AML-193 (cell line): ENCODE measurements at regions not wholly inside any gene's neighbourhood (a gene's known extent, or its start where the extent isn't known, plus 50 kb on each side); places are given as distances from the start of the nearest gene placed in this dataset.

Experiments
- DNase-seq, 2 experiments: peaks; one replicate each; lab custom pipeline; 2025; lab: John Stamatoyannopoulos, UW

DNA sequence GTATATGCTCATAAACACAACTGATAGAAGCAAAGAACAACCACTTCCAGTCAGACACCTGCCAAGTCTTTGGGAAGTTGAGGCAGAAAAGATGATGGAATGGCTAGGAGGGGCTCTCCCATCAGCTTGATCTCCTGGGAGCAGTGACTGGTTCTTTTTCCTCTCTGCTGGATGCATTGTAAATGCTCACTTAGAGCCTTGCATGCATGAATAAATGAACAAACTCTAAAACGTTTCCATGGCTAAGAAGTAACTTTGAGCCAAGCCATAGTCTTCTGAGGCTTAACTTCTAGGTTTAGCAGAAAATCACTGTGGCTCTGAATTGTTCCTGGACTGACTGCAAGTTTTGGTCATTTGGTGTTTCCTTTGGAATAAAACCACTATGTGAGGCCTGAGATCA, 166.4 kb upstream of the CITED2 start:
- no peak for DNase-seq

DNA sequence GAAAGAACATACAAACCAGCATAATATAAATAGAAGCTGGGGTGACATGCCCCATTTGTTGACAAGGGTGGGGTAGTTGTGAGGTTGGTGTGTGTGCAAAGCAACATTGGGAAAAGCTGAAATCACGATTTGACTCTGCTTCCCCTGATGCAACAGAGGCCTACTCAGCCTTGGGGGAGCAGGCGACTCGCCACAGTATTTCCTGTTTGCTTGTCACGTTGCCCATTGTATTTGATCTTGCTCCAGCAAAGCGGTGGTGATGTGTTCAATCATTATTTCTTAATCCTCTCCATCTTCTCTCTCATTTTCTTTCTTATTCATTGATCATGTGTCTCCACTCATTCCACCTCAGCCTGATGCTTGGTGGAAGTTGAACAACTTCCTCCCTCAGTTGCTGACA, 165.8 kb upstream of the CITED2 start:
- peak; percentile 72 to 75 for DNase-seq

DNA sequence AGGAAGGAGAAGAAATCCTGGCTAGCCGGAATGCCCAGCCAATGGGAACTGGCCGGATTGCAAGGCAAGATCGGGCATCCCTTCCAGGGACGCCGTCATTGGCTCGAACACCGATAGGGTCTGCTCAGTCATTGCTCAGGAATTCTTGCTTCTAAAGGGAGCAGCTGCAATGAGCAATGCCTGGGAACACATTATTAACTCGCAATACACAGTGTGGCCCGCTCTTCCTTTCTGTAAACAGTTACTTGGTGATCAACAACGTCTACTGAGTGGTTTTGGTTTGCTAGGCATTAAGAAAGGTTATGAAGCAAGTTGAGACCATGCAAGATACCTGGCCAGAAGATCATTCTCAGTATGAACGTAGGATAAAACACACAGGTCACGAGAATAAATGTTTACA, 165.4 kb upstream of the CITED2 start:
- DNase-seq = no peak

DNA sequence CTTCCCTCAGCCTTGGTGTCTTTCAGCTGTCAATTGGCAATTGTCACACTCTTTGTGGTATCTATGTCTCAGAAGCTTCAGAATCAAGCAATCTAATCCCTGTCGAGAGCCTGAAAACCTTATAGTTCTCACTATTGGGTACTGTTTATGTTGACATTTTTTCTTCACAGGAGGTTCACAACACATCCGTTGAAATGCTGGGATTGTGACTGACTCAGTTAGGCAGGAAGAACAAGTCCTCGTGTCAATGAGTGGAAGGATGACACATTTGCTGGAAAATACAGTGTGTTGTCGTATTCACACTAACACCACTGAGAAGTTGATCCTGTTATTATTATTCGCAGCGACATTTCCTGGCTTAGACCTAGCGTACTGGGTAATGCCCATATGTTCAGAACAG, 163.9 kb upstream of the CITED2 start:
- no peak for DNase-seq

DNA sequence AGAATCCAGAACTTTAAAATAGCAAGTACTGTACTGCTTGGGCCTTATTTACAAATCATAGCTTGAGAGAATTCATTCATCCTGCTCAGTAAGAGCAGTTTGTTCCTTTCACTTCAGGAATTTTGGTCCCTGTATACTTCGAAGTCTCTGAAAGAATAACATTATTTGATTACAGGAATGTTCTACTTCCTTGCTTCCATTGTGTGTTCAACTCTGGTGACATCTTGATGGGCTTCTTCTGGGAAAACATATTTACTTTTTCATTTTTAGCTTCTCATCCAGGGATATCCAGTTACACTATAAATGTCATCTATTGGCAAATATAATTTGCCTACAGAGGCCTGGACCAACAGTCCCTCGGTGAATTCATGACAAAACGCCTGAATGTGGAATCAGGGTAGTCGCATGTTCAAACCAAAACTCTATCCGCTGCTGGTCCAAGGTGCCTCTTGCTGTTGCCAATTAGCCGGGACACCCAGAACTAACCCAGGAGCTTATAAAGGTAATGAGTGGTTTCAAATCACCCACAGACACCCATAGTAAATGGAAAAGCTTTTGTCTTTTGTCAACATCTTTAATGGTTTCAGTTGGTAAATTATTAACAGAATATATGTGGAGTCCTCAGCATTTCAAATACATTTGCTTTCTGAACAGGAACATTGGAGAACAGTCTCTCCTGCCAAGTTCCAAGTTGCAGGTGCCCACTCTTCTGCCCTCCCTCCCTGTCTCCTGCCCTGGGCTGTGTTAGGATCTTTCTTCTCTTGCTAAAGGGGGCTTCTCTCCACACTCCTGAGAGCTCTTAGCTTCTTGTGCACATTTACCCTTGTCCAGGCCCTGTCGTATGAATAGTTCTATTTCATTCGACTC, 162.5 kb upstream of the CITED2 start:
- DNase-seq = no peak

DNA sequence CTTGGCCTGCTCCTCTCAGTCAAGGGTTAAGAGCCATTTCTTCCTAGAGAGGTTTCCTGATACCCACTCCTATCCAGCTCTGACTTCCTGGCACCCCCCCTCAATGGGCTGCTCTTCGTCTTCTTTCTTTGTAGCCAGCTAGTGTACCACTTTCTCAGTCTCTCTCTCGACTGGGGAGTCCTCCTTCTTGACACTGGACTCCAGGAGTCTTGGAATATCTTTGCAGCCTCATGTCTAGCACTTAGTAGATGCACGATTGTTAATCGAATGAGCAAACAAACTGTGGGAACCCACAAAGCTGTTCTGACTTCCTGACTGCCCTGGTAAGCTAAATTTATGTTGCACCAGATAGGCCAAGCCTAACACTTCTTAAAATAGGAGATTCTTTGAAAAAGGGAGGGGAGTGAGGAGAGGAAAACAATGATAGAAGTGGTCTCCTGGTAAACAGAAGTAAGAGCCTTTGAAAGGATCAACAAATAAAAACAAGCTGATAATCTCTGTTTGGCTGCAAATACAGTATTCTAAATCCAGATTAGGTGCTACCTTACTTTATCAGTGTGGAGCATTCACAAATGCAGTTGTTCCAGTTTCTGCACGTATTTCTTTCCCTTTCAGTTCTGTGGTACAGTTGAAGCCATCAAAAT, 160.1 kb upstream of the CITED2 start:
- DNase-seq = peak; percentile 40 to 52

DNA sequence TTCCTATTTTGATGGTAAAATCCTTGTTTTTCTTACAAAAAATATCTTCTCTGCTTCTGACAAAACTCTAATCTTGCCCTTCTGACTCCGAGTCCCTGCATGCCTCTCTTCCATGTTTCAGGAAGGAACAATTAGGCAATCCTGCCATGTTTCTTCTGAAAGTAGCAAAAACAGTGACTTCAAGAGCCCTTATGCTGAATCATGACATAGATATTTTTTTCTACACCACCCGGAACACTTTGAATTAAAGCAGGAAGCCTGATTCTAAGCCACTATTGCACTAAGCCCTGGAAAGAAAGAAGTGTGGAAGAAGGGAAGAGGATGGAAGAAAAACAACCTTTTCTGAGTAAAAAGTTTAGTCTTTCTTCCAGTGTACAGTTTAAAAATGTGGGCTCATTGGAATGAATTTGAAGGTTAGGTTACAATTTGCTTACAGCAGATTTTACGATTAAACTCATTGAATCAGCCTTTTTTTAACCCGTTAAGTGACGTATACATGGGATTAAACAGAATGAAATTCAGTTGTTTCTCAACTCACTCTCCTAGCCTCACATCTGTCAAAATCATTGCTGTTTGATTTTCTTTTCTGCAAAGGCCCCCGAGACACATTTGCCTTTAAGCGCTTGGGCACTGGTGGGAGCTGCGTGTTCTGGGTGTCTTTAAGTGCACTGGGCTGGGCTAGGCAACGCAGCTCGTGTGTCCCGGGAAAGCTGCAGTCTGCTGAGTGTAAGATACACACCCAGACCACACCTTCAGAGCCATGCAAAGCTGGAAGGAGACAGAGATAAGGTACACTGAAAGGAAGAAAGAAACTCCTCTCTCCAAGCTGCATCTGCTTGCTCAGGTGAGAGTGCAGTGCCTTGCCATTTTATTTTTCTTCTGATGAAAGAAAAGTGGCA, 159.4 kb upstream of the CITED2 start:
- peak; percentile 76 to 82 for DNase-seq

DNA sequence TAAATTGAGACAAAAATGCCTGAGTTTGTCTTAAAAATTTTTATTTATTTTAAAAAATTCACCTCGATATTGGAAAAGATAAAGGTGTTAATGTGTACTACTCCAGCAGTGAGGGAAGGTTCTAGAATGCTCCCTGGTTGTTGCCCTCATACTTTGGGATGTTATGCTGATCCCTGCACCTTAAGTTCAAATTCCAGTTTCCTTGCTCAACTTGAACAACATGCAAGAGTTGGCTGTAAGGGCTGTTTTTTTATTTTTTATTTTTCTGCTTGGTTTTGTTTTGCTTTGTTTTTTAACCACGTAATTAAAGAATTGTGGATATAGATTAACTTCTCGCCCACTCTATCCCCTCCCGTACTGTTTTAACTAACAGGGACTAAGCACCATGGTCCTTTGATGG, 158.7 kb upstream of the CITED2 start:
- no peak for DNase-seq

DNA sequence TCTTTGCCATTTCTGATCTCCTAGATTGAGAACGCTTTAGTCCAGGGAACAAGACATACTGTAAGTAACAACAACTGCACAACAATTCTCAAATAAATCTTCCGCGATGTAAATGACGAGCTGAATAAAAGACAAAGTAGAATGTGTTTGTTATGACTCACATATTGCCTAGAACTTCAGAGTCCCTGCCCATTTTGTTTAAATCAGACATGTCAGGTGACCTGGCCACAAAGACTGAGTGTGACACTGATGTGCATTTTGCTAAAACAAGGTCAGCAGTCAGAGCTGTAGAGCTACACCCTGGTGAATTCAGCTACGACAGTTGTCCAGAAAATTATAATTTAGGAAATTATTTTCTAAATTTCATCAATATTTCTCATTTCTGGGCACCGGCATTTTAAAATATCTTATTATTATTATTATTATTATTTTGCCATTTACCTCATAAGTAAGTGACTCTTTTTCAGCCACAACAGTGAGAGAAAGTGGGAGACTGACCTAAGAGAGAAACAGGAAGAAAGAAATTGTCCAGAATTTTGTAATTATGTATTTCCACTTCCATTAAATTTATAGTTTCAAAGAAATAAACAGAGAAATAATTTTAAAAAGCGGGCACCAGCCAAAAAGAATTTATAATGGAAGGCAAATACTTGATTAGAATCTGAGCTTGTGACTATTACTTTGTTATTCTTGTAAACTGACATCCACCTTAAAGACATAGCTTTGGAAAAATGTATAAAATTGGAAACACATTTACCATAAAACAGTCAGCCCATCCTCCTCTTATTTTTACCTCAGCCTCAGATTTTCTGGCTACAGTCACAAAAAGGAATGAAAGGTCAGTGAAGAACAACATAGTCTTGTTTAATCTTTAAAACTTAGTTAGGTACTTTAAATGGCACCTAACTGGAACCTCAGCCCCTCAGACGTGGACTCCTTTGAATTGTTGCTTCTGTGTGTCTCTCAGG, 157.0 kb upstream of the CITED2 start:
- peak in 1 of 2 experiments; percentile 16 for DNase-seq

DNA sequence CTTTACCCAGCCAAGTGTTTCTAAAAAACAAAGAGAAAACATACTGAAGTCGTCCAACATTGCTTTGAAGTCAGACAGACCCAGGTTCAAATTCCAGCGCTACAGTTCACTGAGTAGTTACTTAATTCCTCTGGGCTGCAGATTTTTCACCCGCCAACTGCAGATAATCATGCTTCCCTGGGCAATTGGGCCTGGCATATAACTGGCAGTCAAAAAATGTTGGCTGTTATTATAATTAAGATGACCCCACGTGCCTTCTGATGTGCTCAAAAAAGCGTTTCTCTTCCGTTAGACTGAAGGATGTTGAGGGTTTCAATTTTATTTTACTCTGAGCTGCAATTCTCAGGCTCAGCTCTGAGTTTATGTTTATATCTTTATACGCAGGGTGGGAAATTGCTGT, 156.1 kb upstream of the CITED2 start:
- no peak for DNase-seq

DNA sequence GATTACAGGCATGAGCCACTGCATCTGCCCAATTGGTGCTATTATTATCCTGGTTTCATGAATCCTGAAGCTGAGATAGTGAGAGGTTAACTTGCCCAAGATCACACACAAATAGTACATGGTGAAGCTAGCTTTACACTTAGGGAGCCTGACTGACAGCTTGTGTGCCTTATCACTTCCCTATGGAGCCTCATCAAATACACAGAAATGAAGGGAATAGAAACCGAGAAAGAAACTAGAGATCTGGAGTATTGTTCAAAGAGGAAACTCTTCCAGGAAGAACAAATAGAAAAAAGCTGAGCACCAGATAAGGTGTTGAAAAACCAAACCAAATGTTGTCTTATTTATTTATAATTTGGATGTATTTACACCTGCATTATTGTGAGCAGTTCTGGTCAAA, 155.0 kb upstream of the CITED2 start:
- DNase-seq = no peak

DNA sequence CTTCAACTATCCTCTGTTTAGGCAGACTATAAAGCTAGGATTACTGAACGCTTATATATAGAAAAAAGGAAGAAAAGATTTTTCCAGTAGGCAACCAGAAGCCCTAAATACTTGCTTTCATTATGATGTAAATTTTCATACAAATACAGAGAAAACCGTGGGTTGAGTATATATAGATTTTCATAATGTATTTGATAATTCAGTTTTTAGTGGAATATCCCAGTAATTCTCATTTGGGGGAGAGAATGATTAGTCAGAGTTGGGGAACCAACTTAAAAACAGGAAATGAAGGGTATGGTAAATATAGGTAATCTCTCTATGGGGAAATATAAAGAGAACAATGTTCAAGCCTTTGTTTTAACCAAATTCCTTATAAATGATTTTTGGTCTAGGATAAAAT, 154.0 kb upstream of the CITED2 start:
- DNase-seq = no peak

DNA sequence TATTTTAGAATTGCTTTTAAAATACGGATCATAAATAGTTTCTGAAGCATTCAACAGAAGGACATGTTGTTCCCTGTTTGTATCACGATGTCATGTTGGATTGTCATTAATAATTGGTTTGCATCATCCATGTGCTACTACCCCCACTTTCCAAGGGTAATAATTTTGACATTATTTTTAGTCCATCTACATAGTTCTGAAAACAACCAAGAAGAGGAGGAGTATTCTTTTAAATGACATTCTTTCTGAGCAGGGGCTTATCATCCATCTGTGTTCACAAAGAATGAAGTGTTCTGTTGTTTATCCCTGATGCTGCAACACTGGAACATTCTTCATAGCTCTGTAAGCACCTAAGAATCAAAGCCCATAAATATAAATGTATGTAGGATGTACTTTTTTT, 151.0 kb upstream of the CITED2 start:
- DNase-seq = no peak

DNA sequence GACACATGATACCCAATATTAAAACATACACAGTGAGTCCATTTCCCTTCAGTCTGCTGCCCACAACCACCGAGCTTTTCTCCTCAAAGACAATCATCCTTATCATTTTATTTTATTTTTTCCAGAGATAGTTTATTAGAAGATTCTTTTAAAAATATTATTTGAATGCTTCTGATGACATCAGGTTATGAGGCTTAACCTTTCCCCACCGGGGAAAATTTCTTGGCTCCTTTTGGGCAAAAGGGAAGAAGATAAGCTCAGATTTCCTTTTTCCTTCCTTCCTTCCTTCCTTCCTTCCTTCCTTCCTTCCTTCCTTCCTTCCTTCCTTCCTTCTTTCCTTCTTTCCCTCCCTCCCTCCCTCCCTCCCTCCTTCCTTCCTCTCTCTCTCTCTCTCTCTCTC, 149.5 kb upstream of the CITED2 start:
- no peak for DNase-seq

DNA sequence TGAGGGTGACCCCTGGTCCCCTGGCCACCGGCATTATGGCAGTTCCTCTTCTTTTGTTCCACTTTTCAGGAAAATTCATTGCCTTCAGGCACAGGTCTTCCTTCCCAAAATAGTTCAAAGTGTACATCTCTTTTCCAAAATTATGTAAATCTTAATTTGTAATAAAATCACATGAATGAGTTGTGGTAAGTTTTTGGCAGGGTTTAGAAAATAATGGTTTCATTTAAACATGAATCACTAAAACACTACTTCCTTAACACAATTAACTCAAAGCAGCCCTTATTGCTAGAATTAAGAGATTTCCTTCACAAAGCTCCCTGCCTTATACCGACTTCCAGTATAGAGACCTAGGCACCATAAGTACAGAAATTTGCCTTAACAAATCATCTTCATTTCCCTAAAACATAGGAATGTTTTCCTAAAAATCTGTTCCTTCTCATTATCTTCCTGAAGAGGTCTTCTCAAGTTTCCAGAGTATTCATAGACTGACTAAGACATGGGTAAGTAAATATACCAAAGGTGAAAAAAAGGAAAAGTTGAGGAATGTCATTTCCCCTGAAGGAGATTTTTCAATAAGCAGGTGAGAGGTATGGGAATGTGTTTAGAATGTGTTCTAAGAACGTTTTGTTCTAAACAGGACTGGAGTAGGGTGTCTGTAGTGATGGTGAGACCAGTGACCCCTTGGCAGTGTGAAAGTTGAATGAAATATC, 148.2 kb upstream of the CITED2 start:
- DNase-seq = no peak

DNA sequence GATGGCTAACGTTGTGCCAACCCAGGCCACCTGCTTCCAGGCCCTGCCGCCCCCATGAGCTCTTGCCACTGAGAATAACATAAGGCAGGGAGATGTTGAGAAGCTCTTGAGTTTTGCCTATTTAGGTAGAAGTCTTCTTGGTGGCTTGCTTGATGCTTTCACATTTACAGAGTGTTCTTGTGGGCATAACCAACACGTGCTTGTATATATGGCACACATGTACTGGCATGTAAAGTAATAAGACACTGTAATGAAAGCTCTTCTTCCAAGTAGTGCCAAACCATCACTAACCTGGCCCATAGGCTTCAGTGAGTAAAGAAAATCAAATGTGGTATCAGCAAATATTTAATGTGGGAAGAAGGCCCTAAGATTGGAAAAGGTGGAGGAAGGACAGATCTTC, 146.9 kb upstream of the CITED2 start:
- no peak for DNase-seq

DNA sequence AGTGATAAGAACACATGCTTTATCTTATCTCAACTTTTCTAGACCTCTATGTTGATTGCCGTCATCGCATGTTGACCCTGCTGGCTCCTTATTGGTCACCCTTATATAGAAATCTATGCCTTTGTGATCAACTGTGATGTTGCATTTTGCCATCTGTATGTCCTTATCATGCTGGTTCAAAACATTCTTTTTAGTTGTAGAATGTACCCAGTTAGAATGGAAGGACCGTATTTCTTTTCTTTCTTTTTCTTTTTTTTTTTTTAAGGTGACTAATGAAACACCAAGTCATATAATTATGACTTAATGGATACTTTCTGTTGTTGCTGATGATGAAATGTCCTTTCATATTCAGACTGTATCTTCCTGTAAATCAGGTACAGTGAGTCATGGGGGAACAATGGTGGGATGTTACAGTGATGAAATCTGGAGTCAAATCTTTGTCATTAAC, 145.9 kb upstream of the CITED2 start:
- DNase-seq = no peak

DNA sequence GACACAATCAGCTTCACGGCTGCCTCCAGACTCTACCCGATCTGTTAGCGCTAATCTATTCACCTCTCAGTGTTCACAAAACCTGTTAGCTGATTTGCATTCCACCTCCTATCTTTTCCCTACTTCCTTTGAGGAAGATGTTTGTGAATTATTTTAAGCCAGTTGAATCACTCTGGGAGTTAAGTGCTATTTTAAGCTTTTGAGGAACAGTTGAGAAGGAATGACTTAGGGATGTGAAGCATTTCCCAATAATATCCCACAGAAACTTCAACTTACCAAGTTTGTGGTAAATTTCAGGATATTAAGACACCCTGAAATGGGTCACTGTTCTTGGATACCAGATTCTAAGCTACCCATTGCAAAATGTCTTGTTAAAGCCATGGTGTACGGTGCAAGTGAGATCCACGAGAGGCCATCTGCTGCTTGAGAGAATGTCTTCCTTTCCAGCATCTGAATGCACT, 145.2 kb upstream of the CITED2 start:
- DNase-seq = peak in 1 of 2 experiments; percentile 15

DNA sequence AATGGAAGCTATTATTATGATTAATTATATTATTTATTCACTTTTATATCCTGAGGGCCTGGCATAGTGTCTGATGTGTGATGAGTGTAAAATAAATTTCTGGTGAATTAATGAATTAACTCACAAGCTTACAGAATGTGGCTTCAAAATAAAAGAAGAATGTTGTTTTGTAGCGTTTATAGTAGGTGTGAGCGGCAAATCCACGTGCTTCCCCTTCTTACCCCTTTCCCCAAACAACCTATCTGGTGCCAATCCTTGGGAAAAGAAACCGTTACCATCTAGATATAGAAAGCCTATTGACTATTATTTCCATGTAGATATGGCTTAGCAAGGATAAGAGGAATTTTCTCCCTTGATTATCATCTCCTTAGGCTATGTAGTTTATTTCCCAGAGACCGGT, 144.6 kb upstream of the CITED2 start:
- DNase-seq = no peak

DNA sequence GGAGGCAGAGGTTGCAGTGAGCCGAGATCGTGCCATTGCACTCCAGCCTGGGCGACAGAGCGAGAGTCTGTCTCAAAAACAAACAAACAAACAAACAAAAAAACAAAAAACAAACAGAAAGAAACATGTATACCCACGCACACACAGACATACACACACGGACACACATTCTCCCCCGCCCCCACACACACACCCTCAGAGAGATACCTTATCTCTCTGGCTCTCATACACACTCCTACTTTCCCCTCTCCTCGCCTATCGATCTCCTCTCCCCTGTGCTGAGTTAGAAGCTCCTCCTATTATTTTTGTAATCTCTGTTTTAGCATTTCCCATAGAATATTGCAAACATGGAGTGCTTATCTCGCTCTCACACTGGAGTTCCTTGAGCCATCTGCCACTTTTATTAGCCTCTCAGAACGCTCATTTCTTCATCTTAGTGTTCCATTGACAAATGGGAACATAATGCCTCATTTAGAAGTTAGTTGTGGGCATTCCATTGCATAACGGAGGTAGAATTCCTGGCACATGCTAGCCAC, 144.2 kb upstream of the CITED2 start:
- no peak for DNase-seq
